NCI-H1930 (cell line): ENCODE measurements at regions not wholly inside any gene's neighbourhood (a gene's known extent, or its start where the extent isn't known, plus 50 kb on each side); places are given as distances from the start of the nearest gene placed in this dataset.
"Not testable (repeated sequence)": the region's sequence is repeated elsewhere in the genome, so short reads cannot be mapped to it uniquely, and the experiment has no call there.

Experiments used
- DNase-seq, 2 experiments: peaks; one replicate each; lab custom pipeline; 2025; lab: John Stamatoyannopoulos, UW

GRCh38 chr16:5156486-5156885 lies 58.9 kb upstream of the EEF2KMT start:
- not testable (repeated sequence) for DNase-seq

GRCh38 chr16:5154006-5154405 lies 56.4 kb upstream of the EEF2KMT start:
- DNase-seq, result not testable (repeated sequence)

- not testable (repeated sequence) for DNase-seq
Measured at GRCh38 chr16:5151409-5151808, 53.8 kb upstream of the EEF2KMT start.
